GM21515 (cell line): ENCODE measurements at regions not wholly inside any gene's neighbourhood (a gene's known extent, or its start where the extent isn't known, plus 50 kb on each side); places are given as distances from the start of the nearest gene placed in this dataset.

Experiments
- ATAC-seq: cut with Tn5 transposase; IDR thresholded peaks from one replicate; pipeline ENCODE4 v1.9.1; 2021; ENCODE audit not compliant: unreplicated experiment

- no peak for ATAC-seq
Observed at GRCh38 chr4:38230121-38230801, 270.1 kb downstream of the PTTG2 start.

GRCh38 chr4:38230821-38231563, 270.8 kb downstream of the PTTG2 start:
- ATAC-seq, result no peak

GRCh38 chr4:38231626-38232025, 271.4 kb downstream of the PTTG2 start:
- no peak for ATAC-seq

- ATAC-seq, result no peak
Observed at GRCh38 chr4:38232741-38233140, 272.5 kb downstream of the PTTG2 start.

- no peak for ATAC-seq
Observed at GRCh38 chr4:38233727-38234480, 273.7 kb downstream of the PTTG2 start.

- ATAC-seq, result no peak
Observed at GRCh38 chr4:38235354-38235753, 275.2 kb downstream of the PTTG2 start.

- ATAC-seq, result no peak
Observed at GRCh38 chr4:38236003-38236402, 275.8 kb downstream of the PTTG2 start.

GRCh38 chr4:38236503-38236902, 276.3 kb downstream of the PTTG2 start:
- ATAC-seq, result no peak

GRCh38 chr4:38237139-38237538, 276.9 kb downstream of the PTTG2 start:
- no peak for ATAC-seq

GRCh38 chr4:38241541-38241940, 281.3 kb downstream of the PTTG2 start:
- ATAC-seq, result no peak

- ATAC-seq, result no peak
Observed at GRCh38 chr4:38242101-38242500, 281.9 kb downstream of the PTTG2 start.

- no peak for ATAC-seq
Observed at GRCh38 chr4:38242822-38243387, 282.7 kb downstream of the PTTG2 start.

GRCh38 chr4:38243388-38244053, 283.3 kb downstream of the PTTG2 start:
- no peak for ATAC-seq

- ATAC-seq, result no peak
Observed at GRCh38 chr4:38254825-38255224, 294.6 kb downstream of the PTTG2 start.

- no peak for ATAC-seq
Observed at GRCh38 chr4:38255572-38255971, 295.4 kb downstream of the PTTG2 start.

GRCh38 chr4:38266616-38267015, 306.4 kb downstream of the PTTG2 start:
- ATAC-seq, result no peak

- no peak for ATAC-seq
Observed at GRCh38 chr4:38268108-38268820, 308.1 kb downstream of the PTTG2 start.

GRCh38 chr4:38268837-38269236, 308.6 kb downstream of the PTTG2 start:
- no peak for ATAC-seq

- ATAC-seq, result no peak
Observed at GRCh38 chr4:38273407-38273806, 313.2 kb downstream of the PTTG2 start.

GRCh38 chr4:38275331-38276100, 315.3 kb downstream of the PTTG2 start:
- ATAC-seq, result no peak
